ENCODE measurements at regions not wholly inside any gene's neighbourhood (a gene's known extent, or its start where the extent isn't known, plus 50 kb on each side); places are given as distances from the start of the nearest gene placed in this dataset.

GRCh38 chr2:509888-510287 is 167.3 kb downstream of the TMEM18 start:
- no peak for DNase-seq

- no peak for DNase-seq
Observed at GRCh38 chr2:508121-508520, 169.1 kb downstream of the TMEM18 start.

GRCh38 chr2:506866-507265 is 170.3 kb downstream of the TMEM18 start:
- no peak for DNase-seq

GRCh38 chr2:506451-506850 is 170.8 kb downstream of the TMEM18 start:
- DNase-seq: no peak

- DNase-seq: no peak
Observed at GRCh38 chr2:505941-506340, 171.3 kb downstream of the TMEM18 start.

GRCh38 chr2:503288-503999 is 173.8 kb downstream of the TMEM18 start:
- DNase-seq: no peak

- no peak for DNase-seq
Observed at GRCh38 chr2:502831-503230, 174.4 kb downstream of the TMEM18 start.

- DNase-seq: no peak
Observed at GRCh38 chr2:501667-502066, 175.5 kb downstream of the TMEM18 start.

- DNase-seq: no peak
Observed at GRCh38 chr2:501130-501529, 176.1 kb downstream of the TMEM18 start.

- no peak for DNase-seq
Observed at GRCh38 chr2:499726-500125, 177.5 kb downstream of the TMEM18 start.

GRCh38 chr2:498493-499178 is 178.6 kb downstream of the TMEM18 start:
- no peak for DNase-seq

GRCh38 chr2:497770-498492 is 179.3 kb downstream of the TMEM18 start:
- DNase-seq: no peak

- no peak for DNase-seq
Observed at GRCh38 chr2:496729-497128, 180.5 kb downstream of the TMEM18 start.

GRCh38 chr2:495745-496275 is 181.4 kb downstream of the TMEM18 start:
- DNase-seq: no peak

- no peak for DNase-seq
Observed at GRCh38 chr2:494853-495252, 182.4 kb downstream of the TMEM18 start.

- no peak for DNase-seq
Observed at GRCh38 chr2:493228-493627, 184.0 kb downstream of the TMEM18 start.

GRCh38 chr2:492178-492577 is 185.0 kb downstream of the TMEM18 start:
- no peak for DNase-seq

GRCh38 chr2:489838-490237 is 187.4 kb downstream of the TMEM18 start:
- no peak for DNase-seq

- no peak for DNase-seq
Observed at GRCh38 chr2:489084-489483, 188.1 kb downstream of the TMEM18 start.

GRCh38 chr2:487186-488079 is 189.8 kb downstream of the TMEM18 start:
- DNase-seq: no peak

- no peak for DNase-seq
Observed at GRCh38 chr2:486371-486770, 190.8 kb downstream of the TMEM18 start.

GRCh38 chr2:481388-481787 is 193.5 kb upstream of the ALKAL2 start:
- DNase-seq: no peak

Measured in activated CD4-positive, alpha-beta T cell treated with anti-CD3 and anti-CD28 coated beads, Interleukin-10, Interleukin-2, amounts not matched to agents 100 ng/mL and 50 ng/mL, durations not matched to agents 16 hours and 8 hours (primary cell).